Stimulated activated naive CD4-positive, alpha-beta T cell (primary cell): ENCODE measurements at regions not wholly inside any gene's neighbourhood (a gene's known extent, or its start where the extent isn't known, plus 50 kb on each side); places are given as distances from the start of the nearest gene placed in this dataset.

Experiments used
- DNase-seq, 6 experiments: peaks; one replicate each; lab custom pipeline; 2025; lab: John Stamatoyannopoulos, UW

GRCh38 chr3:9301091-9301490 is 51.6 kb upstream of the SRGAP3 start:
- no peak for DNase-seq

GRCh38 chr3:9301798-9302197 is 52.4 kb upstream of the SRGAP3 start:
- no peak for DNase-seq

- peak; percentile 51 to 78 (median 64) for DNase-seq
These were observed 53.2 kb upstream of the SRGAP3 start for GRCh38 chr3:9302425-9303181.

GRCh38 chr3:9308298-9308990 is 54.4 kb upstream of the THUMPD3 start:
- DNase-seq = no peak

GRCh38 chr3:9310043-9310442 is 52.8 kb upstream of the THUMPD3 start:
- DNase-seq = no peak

GRCh38 chr3:9311228-9311627 is 51.6 kb upstream of the THUMPD3 start:
- no peak for DNase-seq
